K562 (cell line): ENCODE measurements at regions not wholly inside any gene's neighbourhood (a gene's known extent, or its start where the extent isn't known, plus 50 kb on each side); places are given as distances from the start of the nearest gene placed in this dataset.

Source experiments
- ATAC-seq: fragments of 200-7000 bp; cut with Tn5 transposase; 3 replicates; pipeline ENCODE4 v1.9.1; 2020; ENCODE audit warnings: moderate library complexity
- BruUV-seq: library from RNA; stranded (reverse); fragments of 400-500 nt; replicated peaks from 2 replicates; lab custom pipeline; 2021; lab: Mats Ljungman, UMichigan
- CTCF ChIA-PET: fragments of 300-600 bp; formaldehyde crosslinking; extraction: SDS; loops from one replicate; lab custom pipeline; 2021; ENCODE audit warnings: low intra/inter-chr PET ratio; lab: Yijun Ruan, JAX
- POLR2A ChIA-PET: fragments of 300-600, 350-650 bp; sonication (Branson Sonifier 250); formaldehyde crosslinking; extraction: SDS; loops from one replicate; lab custom pipeline; 2021; ENCODE audit warnings: antibody characterized with exemption, inconsistent platforms; lab: Yijun Ruan, JAX
- DNase-seq, 4 experiments: peaks; one replicate each; pipeline versions ENCODE4 v3.0.0 to v3.0.0-alpha.2; 2011 to 2018; ENCODE audit warnings: low spot score in 3 of 4, mixed read lengths in 3 of 4; ENCODE audit errors: extremely low read depth in 1 of 4
- FAIRE-seq: peaks from 2 replicates; lab custom pipeline; 2011; peaks lifted over from hg19 to GRCh38; lab: Jason Lieb, UNC
- H2AFZ ChIP-seq: 2 replicates; pipeline ENCODE4 v1.6.0; 2011; ENCODE audit warnings: low read depth, low read length, control low read depth, inconsistent platforms
- H3K27ac ChIP-seq: fragments of 200-600 bp; 3 replicates; pipeline ENCODE4 v1.8.0; 2011; ENCODE audit warnings: low read depth, mild to moderate bottlenecking, control low read depth, inconsistent platforms, low read length, moderate library complexity, mixed read lengths; ENCODE audit errors: extremely low read depth
- H3K27me3 ChIP-seq, 2 experiments: fragments of 300-600 bp in 1 of 2; 2 replicates in 1 of 2; 3 replicates in 1 of 2; pipeline versions ENCODE4 v1.6.0 to v1.8.0; 2011; ENCODE audit warnings: inconsistent platforms in 2 of 2, low read length in 2 of 2, mild to moderate bottlenecking in 1 of 2, mixed read lengths in 1 of 2, moderate library complexity in 1 of 2; ENCODE audit not compliant: control insufficient read depth in 2 of 2, insufficient read depth in 2 of 2
- H3K36me3 ChIP-seq: fragments of 300-600 bp; 3 replicates; pipeline ENCODE4 v1.8.0; 2011; ENCODE audit warnings: mild to moderate bottlenecking, low read length, inconsistent platforms; ENCODE audit not compliant: control insufficient read depth, insufficient read depth
- H3K4me1 ChIP-seq, 2 experiments: fragments of 200-600 bp in 1 of 2; replicated peaks in 1 of 2; 2 replicates in 1 of 2; 3 replicates in 1 of 2; pipeline versions ENCODE4 v1.5.1 to v1.8.0; 2011; ENCODE audit warnings: inconsistent platforms in 2 of 2, low read length in 2 of 2, mild to moderate bottlenecking in 1 of 2, mixed read lengths in 1 of 2, moderate library complexity in 1 of 2; ENCODE audit not compliant: control insufficient read depth in 2 of 2, insufficient read depth in 2 of 2
- H3K4me2 ChIP-seq: 2 replicates; pipeline ENCODE4 v1.6.1; 2011; ENCODE audit warnings: low read length, control low read depth, inconsistent platforms, mixed read lengths; ENCODE audit not compliant: insufficient read depth
- H3K4me3 ChIP-seq: fragments of 200-600 bp; sonication (generic), shearing (Covaris generic); 2 replicates; pipeline ENCODE4 v1.5.1; 2016; ENCODE audit warnings: control low read depth, inconsistent platforms
- H3K79me2 ChIP-seq: fragments of 200-600 bp; 3 replicates; pipeline ENCODE4 v1.8.0; 2011; ENCODE audit warnings: low read length, inconsistent platforms; ENCODE audit not compliant: control insufficient read depth, insufficient read depth
- H3K9ac ChIP-seq, 2 experiments: 2 replicates each; pipeline versions ENCODE4 v1.6.0 to v1.6.1; 2011; ENCODE audit warnings: low read depth in 2 of 2, low read length in 2 of 2, control low read depth in 1 of 2, inconsistent platforms in 1 of 2, mild to moderate bottlenecking in 1 of 2, mixed read lengths in 1 of 2; ENCODE audit not compliant: insufficient read depth in 1 of 2
- H3K9me1 ChIP-seq: one replicate; pipeline ENCODE4 v1.6.0; 2011; ENCODE audit warnings: inconsistent platforms, mild to moderate bottlenecking, low read length, moderate library complexity; ENCODE audit not compliant: control insufficient read depth, insufficient read depth
- H3K9me3 ChIP-seq: replicated peaks from 2 replicates; pipeline ENCODE4 v1.5.1; 2011; ENCODE audit warnings: low read depth, low read length, inconsistent platforms; ENCODE audit not compliant: control insufficient read depth, insufficient read depth
- H4K20me1 ChIP-seq: replicated peaks from 2 replicates; pipeline ENCODE4 v1.6.1; 2011; ENCODE audit warnings: low read length, inconsistent platforms, mixed read lengths; ENCODE audit not compliant: control insufficient read depth, insufficient read depth
- BRCA1 ChIP-seq, 2 experiments: fragments of 450-650 bp in 1 of 2; sonication (generic) in 1 of 2; formaldehyde crosslinking in 1 of 2; IDR thresholded peaks; 2 replicates each; pipeline versions ENCODE4 v1.5.0 to v1.6.1; 2017 to 2020; ENCODE audit warnings: mild to moderate bottlenecking in 1 of 2, missing genetic modification reagents in 1 of 2
- MEF2A ChIP-seq: IDR thresholded peaks from 2 replicates; pipeline ENCODE4 v1.6.1; 2011; ENCODE audit warnings: low read depth, mild to moderate bottlenecking, low read length, moderate library complexity; ENCODE audit not compliant: control insufficient read depth
- MYBL2 ChIP-seq, 2 experiments: fragments of 450-650 bp in 1 of 2; sonication (generic) in 1 of 2; formaldehyde crosslinking in 1 of 2; IDR thresholded peaks; 2 replicates each; pipeline versions ENCODE4 v1.6.1 to v1.8.1; 2017 to 2022; ENCODE audit warnings: borderline replicate concordance in 1 of 2, inconsistent platforms in 1 of 2, low read depth in 1 of 2, mild to moderate bottlenecking in 1 of 2, missing genetic modification reagents in 1 of 2, moderate library complexity in 1 of 2
- NR3C1 ChIP-seq: sonication (generic); formaldehyde crosslinking; IDR thresholded peaks from 2 replicates; pipeline ENCODE4 v1.8.1; 2022; ENCODE audit warnings: missing genetic modification reagents
- PTRF ChIP-seq: fragments of 450-650 bp; IDR thresholded peaks from 2 replicates; pipeline ENCODE4 v1.6.1; 2016; ENCODE audit warnings: mild to moderate bottlenecking, missing genetic modification characterization, missing compliant biosample characterization
- SRSF7 ChIP-seq: fragments of 200-400 bp; formaldehyde crosslinking; optimal IDR thresholded peaks from 2 replicates; pipeline ENCODE3; 2017; ENCODE audit warnings: mild to moderate bottlenecking, low read depth, low read length
- STAG1 ChIP-seq: sonication (generic); formaldehyde crosslinking; IDR thresholded peaks from 2 replicates; pipeline ENCODE4 v1.5.0; 2020; ENCODE audit warnings: missing genetic modification reagents, borderline replicate concordance
- THAP7 ChIP-seq: fragments of 250-450 bp; sonication (Bioruptor Pico); IDR thresholded peaks from 2 replicates; pipeline ENCODE4 v1.5.0; 2021
- TOE1 ChIP-seq, 2 experiments: fragments of 450-650 bp in 1 of 2; sonication (generic) in 1 of 2; formaldehyde crosslinking in 1 of 2; IDR thresholded peaks; 2 replicates each; pipeline versions ENCODE4 v1.7.1 to v1.8.0; 2016 to 2022; ENCODE audit warnings: borderline replicate concordance in 2 of 2, mild to moderate bottlenecking in 2 of 2, antibody characterized with exemption in 1 of 2, inconsistent platforms in 1 of 2, low read depth in 1 of 2, missing genetic modification reagents in 1 of 2, moderate library complexity in 1 of 2
- ZNF140 ChIP-seq: fragments of 250-450 bp; sonication (Bioruptor Pico); IDR thresholded peaks from 2 replicates; pipeline ENCODE4 v1.8.0; 2021; ENCODE audit warnings: moderate library complexity, mild to moderate bottlenecking, inconsistent platforms
- ZNF274 ChIP-seq: IDR thresholded peaks from 2 replicates; pipeline ENCODE4 v1.6.1; 2011; ENCODE audit warnings: low read depth, mild to moderate bottlenecking, low read length, moderate library complexity, borderline replicate concordance
- WGBS: fragments of 100-300 bp; shearing (Covaris generic); methylation state at CpG from one replicate; pipeline ENCODE4 v1.1.6; 2016; ENCODE audit warnings: low coverage, mixed read lengths; ENCODE audit not compliant: insufficient coverage; ENCODE audit errors: missing lambda C conversion rate; 5-methylcytosine and 5-hydroxymethylcytosine counted together
- in situ Hi-C: fragments of 300-500 bp; cut with MboI; formaldehyde crosslinking; loops from 4 replicates; pipeline ENCODE4 v1.15.0; 2018; ENCODE audit warnings: inconsistent platforms, mixed read lengths
- intact Hi-C: fragments of 100-400 bp; cut with micrococcal nuclease; formaldehyde crosslinking; loops from 2 replicates; pipeline ENCODE4 v1.14.2; 2022
- TF ChIP-seq, protein P1 (sequence below): sonication (generic); formaldehyde crosslinking; IDR thresholded peaks from 2 replicates; pipeline ENCODE4 v1.8.0; 2023; ENCODE audit warnings: missing genetic modification reagents, mild to moderate bottlenecking, borderline replicate concordance
- TF ChIP-seq, protein P2 (sequence below): fragments of 250-450 bp; sonication (Bioruptor Pico); IDR thresholded peaks from 2 replicates; pipeline ENCODE4 v1.4.0; 2020; ENCODE audit warnings: mild to moderate bottlenecking

- in situ Hi-C loops (no loop called here), intact Hi-C loops (no loop called here)
- 2% methylated on average over 7 of the region's 10 CpGs for WGBS
- Histone ChIP-seq H3K4me1 (no peaks in the 10 kb centered on the region), H3K9ac (no peak overlapping the region), H3K4me2 (no peak overlapping the region), H3K4me3 (no peak overlapping the region), H3K27ac (no peak overlapping the region), H3K36me3 (no peaks in the 10 kb centered on the region), H4K20me1 (no peaks in the 10 kb centered on the region), H3K79me2 (no peaks in the 10 kb centered on the region), H2AFZ (no peak overlapping the region), H3K9me1 (no peaks in the 10 kb centered on the region), H3K9me3 (no peaks in the 10 kb centered on the region), H3K27me3 (no peaks in the 10 kb centered on the region; a peak in 2 of 5 replicates)
- ChIA-PET POLR2A (no interaction called here), CTCF (no interaction called here)
- DNase-seq: no peak
- BruUV-seq: no TSS peak
- ATAC-seq: no peak
- FAIRE-seq: no peak
- no peak for TF ChIP-seq MYBL2 (IDR thresholded peaks at IDR 0.05; ENCODE audit: low read depth)
- no peak for TF ChIP-seq MYBL2 (CRISPR knock-in tag; IDR thresholded peaks at IDR 0.05; ENCODE audit: borderline replicate concordance)
- TF ChIP-seq THAP7 (CRISPR knock-in tag): no peak
- no peak for TF ChIP-seq ZNF140
- no peak for TF ChIP-seq PTRF
- TF ChIP-seq STAG1 (CRISPR knock-in tag): no peak
- TF ChIP-seq NR3C1 (CRISPR knock-in tag): no peak
- TF ChIP-seq, protein P1, sequence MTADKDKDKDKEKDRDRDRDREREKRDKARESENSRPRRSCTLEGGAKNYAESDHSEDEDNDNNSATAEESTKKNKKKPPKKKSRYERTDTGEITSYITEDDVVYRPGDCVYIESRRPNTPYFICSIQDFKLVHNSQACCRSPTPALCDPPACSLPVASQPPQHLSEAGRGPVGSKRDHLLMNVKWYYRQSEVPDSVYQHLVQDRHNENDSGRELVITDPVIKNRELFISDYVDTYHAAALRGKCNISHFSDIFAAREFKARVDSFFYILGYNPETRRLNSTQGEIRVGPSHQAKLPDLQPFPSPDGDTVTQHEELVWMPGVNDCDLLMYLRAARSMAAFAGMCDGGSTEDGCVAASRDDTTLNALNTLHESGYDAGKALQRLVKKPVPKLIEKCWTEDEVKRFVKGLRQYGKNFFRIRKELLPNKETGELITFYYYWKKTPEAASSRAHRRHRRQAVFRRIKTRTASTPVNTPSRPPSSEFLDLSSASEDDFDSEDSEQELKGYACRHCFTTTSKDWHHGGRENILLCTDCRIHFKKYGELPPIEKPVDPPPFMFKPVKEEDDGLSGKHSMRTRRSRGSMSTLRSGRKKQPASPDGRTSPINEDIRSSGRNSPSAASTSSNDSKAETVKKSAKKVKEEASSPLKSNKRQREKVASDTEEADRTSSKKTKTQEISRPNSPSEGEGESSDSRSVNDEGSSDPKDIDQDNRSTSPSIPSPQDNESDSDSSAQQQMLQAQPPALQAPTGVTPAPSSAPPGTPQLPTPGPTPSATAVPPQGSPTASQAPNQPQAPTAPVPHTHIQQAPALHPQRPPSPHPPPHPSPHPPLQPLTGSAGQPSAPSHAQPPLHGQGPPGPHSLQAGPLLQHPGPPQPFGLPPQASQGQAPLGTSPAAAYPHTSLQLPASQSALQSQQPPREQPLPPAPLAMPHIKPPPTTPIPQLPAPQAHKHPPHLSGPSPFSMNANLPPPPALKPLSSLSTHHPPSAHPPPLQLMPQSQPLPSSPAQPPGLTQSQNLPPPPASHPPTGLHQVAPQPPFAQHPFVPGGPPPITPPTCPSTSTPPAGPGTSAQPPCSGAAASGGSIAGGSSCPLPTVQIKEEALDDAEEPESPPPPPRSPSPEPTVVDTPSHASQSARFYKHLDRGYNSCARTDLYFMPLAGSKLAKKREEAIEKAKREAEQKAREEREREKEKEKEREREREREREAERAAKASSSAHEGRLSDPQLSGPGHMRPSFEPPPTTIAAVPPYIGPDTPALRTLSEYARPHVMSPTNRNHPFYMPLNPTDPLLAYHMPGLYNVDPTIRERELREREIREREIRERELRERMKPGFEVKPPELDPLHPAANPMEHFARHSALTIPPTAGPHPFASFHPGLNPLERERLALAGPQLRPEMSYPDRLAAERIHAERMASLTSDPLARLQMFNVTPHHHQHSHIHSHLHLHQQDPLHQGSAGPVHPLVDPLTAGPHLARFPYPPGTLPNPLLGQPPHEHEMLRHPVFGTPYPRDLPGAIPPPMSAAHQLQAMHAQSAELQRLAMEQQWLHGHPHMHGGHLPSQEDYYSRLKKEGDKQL (CRISPR knock-in tag): no peak
- no peak for TF ChIP-seq BRCA1 (IDR thresholded peaks at IDR 0.05)
- TF ChIP-seq BRCA1 (CRISPR knock-in tag; IDR thresholded peaks at IDR 0.05): no peak
- no peak for TF ChIP-seq ZNF274
- TF ChIP-seq, protein P2, sequence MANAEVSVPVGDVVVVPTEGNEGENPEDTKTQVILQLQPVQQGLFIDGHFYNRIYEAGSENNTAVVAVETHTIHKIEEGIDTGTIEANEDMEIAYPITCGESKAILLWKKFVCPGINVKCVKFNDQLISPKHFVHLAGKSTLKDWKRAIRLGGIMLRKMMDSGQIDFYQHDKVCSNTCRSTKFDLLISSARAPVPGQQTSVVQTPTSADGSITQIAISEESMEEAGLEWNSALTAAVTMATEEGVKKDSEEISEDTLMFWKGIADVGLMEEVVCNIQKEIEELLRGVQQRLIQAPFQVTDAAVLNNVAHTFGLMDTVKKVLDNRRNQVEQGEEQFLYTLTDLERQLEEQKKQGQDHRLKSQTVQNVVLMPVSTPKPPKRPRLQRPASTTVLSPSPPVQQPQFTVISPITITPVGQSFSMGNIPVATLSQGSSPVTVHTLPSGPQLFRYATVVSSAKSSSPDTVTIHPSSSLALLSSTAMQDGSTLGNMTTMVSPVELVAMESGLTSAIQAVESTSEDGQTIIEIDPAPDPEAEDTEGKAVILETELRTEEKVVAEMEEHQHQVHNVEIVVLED (CRISPR knock-in tag): no peak
- TF ChIP-seq MEF2A: no peak
- TF ChIP-seq TOE1 (IDR thresholded peaks at IDR 0.05; ENCODE audit: borderline replicate concordance): no peak
- TF ChIP-seq TOE1 (CRISPR knock-in tag; IDR thresholded peaks at IDR 0.05; ENCODE audit: borderline replicate concordance, low read depth): no peak
- no peak for TF ChIP-seq SRSF7
Measured at GRCh38 chrX:446245-446644, 59.5 kb upstream of the PPP2R3B start.
